Right atrium auricular region (tissue), 2 donors: ENCODE measurements at regions not wholly inside any gene's neighbourhood (a gene's known extent, or its start where the extent isn't known, plus 50 kb on each side); places are given as distances from the start of the nearest gene placed in this dataset.
A peak's percentile ranks its signal among the peaks of the same experiment; 100 is the strongest.

Experiments used
- DNase-seq: peaks from one replicate; pipeline ENCODE4 v3.0.0-alpha.2; 2019; ENCODE audit warnings: low spot score
- H3K27ac ChIP-seq, 2 donors: fragments of 200-600 bp; sonication (generic); 1 replicate in 1 of 2; 2 replicates in 1 of 2; pipeline ENCODE4 v1.5.1; 2016 to 2019
- H3K27me3 ChIP-seq, 2 donors: fragments of 200-600 bp; sonication (generic); one replicate each; pipeline versions ENCODE4 v1.5.1 to v1.6.0; 2017 to 2019
- H3K36me3 ChIP-seq: fragments of 200-600 bp; sonication (generic); one replicate; pipeline ENCODE4 v1.5.1; 2016
- H3K4me1 ChIP-seq, 2 donors: fragments of 200-600 bp; sonication (generic); one replicate each; pipeline versions ENCODE4 v1.5.1 to v1.6.0; 2017 to 2019
- H3K4me3 ChIP-seq, 2 donors: fragments of 200-600 bp; sonication (generic); 1 replicate in 1 of 2; 2 replicates in 1 of 2; pipeline ENCODE4 v1.5.1; 2017 to 2019; ENCODE audit warnings: mild to moderate bottlenecking in 1 of 2, moderate library complexity in 1 of 2
- H3K9me3 ChIP-seq, 2 donors: fragments of 200-600 bp; sonication (generic); one replicate each; pipeline ENCODE4 v1.5.1; 2019
- TF ChIP-seq, protein P1 (sequence below), 2 donors: fragments of 200-600 bp; sonication (generic); IDR thresholded peaks; one replicate each; pipeline ENCODE4 v1.5.1; 2019; ENCODE audit warnings: antibody characterized with exemption in 2 of 2

DNA sequence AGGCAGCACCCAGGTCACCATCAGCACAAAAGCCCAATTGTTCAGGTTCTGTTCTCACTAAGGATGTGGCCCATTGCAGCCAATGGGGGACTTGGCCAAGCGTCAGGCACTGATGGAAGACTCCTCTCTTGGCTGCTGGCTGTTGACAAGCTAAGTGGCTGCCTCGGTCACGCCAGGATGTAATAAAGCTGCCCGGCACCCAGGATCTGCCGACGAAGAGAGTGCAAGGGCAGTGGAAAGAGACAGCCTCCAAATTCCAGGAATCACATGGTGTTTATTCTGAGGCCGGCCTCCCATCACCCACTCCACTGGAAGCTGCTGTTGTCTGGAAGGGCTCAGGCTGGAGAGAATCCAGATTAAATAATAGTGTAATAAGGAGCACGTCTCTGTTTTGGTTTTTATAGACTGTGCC lies 451.8 kb upstream of the TBX3 start:
- DNase-seq, result peak; percentile 72
- Histone ChIP-seq H3K27me3 (no peaks in the 10 kb centered on the region), H3K36me3 (no peaks in the 10 kb centered on the region), H3K4me1 (peaks cover 0 to 5% of the 10 kb centered on the region in 2 donors), H3K27ac (peak overlapping the region in 1 of 2 donors; percentile 8), H3K9me3 (peaks cover 0 to 8% of the 10 kb centered on the region in 2 donors), H3K4me3 (no peak overlapping the region)
- TF ChIP-seq, protein P1, sequence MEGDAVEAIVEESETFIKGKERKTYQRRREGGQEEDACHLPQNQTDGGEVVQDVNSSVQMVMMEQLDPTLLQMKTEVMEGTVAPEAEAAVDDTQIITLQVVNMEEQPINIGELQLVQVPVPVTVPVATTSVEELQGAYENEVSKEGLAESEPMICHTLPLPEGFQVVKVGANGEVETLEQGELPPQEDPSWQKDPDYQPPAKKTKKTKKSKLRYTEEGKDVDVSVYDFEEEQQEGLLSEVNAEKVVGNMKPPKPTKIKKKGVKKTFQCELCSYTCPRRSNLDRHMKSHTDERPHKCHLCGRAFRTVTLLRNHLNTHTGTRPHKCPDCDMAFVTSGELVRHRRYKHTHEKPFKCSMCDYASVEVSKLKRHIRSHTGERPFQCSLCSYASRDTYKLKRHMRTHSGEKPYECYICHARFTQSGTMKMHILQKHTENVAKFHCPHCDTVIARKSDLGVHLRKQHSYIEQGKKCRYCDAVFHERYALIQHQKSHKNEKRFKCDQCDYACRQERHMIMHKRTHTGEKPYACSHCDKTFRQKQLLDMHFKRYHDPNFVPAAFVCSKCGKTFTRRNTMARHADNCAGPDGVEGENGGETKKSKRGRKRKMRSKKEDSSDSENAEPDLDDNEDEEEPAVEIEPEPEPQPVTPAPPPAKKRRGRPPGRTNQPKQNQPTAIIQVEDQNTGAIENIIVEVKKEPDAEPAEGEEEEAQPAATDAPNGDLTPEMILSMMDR (IDR thresholded peaks at IDR 0.05), result no peak

DNA sequence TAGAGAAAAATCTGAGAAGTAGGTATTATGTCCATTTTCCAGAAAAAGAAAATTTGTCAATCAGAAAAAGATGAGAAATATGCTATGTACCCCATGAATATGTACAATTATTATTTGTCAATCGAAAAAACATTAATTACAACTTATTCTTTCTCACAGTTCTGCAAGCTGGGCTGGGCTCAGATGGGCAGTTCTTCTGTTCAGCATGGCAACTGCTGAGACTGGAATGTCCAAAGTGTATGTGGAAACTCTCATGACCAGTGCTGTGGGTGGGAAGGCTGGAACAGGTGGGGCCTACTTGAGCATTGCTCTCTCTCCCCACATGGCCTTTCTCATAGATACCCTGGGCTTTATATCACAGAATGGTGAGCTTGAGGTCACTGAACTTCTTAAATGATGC lies 450.3 kb upstream of the TBX3 start:
- no peak for DNase-seq
- Histone ChIP-seq H3K27ac (no peak overlapping the region), H3K4me3 (no peak overlapping the region), H3K36me3 (no peaks in the 10 kb centered on the region), H3K9me3 (peaks cover 0 to 8% of the 10 kb centered on the region in 2 donors), H3K27me3 (no peaks in the 10 kb centered on the region), H3K4me1 (peaks cover 0 to 5% of the 10 kb centered on the region in 2 donors)
- TF ChIP-seq, protein P1 (IDR thresholded peaks at IDR 0.05), result no peak

DNA sequence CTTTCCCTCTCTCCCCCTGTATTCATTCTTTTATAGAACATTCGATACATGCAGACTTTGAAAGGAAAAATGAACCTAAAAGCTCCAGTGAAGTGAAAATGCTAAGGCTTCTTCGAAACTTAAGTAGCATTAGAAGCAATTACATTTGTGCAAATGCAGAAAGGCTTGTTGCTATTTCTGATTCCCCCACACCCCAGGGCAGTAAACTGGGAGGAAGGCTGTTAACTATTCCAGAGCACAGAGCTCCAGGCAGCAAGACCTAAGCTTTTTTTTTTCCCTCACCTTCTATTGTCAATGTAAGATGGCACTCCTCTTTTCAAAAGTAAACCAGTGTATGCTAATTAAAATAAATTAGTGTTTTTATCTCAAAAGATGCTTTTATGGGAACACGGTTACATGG lies 448.9 kb upstream of the TBX3 start:
- H3K27me3 ChIP-seq, result no peaks in the 10 kb centered on the region
- H3K9me3 ChIP-seq, result peaks cover 0 to 8% of the 10 kb centered on the region in 2 donors
- TF ChIP-seq, protein P1 (IDR thresholded peaks at IDR 0.05), result no peak
- DNase-seq, result no peak
- H3K36me3 ChIP-seq, result no peaks in the 10 kb centered on the region
- H3K27ac ChIP-seq, result no peak overlapping the region
- no peak overlapping the region for H3K4me3 ChIP-seq
- peaks cover 0 to 5% of the 10 kb centered on the region in 2 donors for H3K4me1 ChIP-seq

DNA sequence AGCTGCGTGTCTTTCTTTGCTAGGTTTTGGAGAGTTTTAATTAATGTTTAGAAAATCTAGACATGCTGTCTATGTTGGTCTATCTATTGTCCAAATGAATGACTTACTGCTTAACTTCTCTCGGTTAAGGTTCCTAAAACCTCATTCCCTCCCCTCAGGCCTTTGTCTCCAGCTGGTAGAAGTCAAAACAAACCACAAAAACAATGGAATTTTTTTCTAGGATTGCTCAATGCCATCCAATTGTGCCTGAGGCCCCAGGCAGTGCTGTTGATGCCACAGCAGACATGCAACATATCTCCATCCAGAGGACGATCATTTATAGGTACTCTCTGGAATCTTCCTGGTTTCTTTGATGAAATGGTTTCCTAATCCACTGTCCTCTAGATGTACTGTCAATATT lies 448.2 kb upstream of the TBX3 start:
- no peak overlapping the region for H3K4me3 ChIP-seq
- TF ChIP-seq, protein P1 (IDR thresholded peaks at IDR 0.05), result no peak
- peaks cover 0 to 5% of the 10 kb centered on the region in 2 donors for H3K4me1 ChIP-seq
- H3K27ac ChIP-seq, result no peak overlapping the region
- H3K36me3 ChIP-seq, result no peaks in the 10 kb centered on the region
- no peak for DNase-seq
- peaks cover 0 to 8% of the 10 kb centered on the region in 2 donors for H3K9me3 ChIP-seq
- no peaks in the 10 kb centered on the region for H3K27me3 ChIP-seq

DNA sequence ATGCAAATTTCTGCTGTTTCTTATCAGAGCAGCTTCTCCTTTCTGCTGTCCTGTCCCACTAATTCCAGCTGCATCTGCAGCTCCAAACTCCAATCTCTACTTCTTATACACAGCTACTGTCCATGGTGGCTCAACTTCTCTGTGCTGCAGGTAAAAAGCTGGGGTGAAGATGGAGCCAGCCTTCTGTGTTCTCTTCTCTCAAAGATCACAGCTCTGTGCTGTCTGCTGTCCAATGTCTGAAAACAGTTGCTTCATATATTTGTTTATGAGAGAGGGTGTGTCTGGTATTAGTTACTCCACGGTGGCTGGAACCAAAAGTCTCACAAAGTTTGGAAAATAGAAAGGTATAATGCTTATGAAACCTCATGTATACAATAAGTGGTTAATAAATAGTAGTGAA lies 445.8 kb upstream of the TBX3 start:
- H3K27ac ChIP-seq, result no peak overlapping the region
- DNase-seq, result no peak
- TF ChIP-seq, protein P1 (IDR thresholded peaks at IDR 0.05), result no peak
- no peaks in the 10 kb centered on the region for H3K4me1 ChIP-seq
- no peaks in the 10 kb centered on the region for H3K27me3 ChIP-seq
- H3K36me3 ChIP-seq, result no peaks in the 10 kb centered on the region
- peaks cover 0 to 8% of the 10 kb centered on the region in 2 donors for H3K9me3 ChIP-seq
- no peak overlapping the region for H3K4me3 ChIP-seq

DNA sequence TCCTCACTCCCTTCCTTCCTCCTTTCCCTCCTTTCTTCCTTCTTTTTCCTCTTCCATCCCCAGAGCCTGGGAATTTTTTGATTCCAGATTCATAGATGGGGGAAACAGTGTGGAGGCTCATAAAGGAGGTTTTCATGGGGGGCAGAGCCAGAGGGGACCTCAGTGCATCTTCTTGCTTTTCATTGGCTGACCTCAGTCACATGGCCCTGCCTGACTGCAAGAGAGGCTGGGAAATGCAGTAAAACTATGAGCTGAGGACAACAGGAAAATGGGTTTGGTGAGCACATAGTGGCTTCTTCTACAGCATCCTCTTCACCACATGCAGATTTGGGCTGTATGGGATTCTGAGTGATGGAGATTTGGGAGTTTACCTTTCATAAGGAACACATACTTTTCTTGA lies 437.1 kb upstream of the TBX3 start:
- H3K9me3 ChIP-seq, result no peaks in the 10 kb centered on the region
- H3K36me3 ChIP-seq, result no peaks in the 10 kb centered on the region
- H3K27me3 ChIP-seq, result no peaks in the 10 kb centered on the region
- TF ChIP-seq, protein P1 (IDR thresholded peaks at IDR 0.05), result no peak
- no peak overlapping the region for H3K27ac ChIP-seq
- H3K4me3 ChIP-seq, result no peak overlapping the region
- H3K4me1 ChIP-seq, result no peaks in the 10 kb centered on the region
- DNase-seq, result no peak
